PC-9 (cell line): ENCODE measurements at regions not wholly inside any gene's neighbourhood (a gene's known extent, or its start where the extent isn't known, plus 50 kb on each side); places are given as distances from the start of the nearest gene placed in this dataset.

Experiments used
- BruUV-seq: library from RNA; stranded (reverse); fragments of 400-500 nt; replicated peaks from 2 replicates; lab custom pipeline; 2021; lab: Mats Ljungman, UMichigan
- CTCF ChIA-PET: fragments of 300-600 bp; sonication (Branson Sonifier 250); formaldehyde crosslinking; loops from one replicate; lab custom pipeline; 2022; ENCODE audit warnings: antibody characterized with exemption; lab: Charles Lee
- POLR2A ChIA-PET: fragments of 300-600 bp; sonication (Branson Sonifier 250); formaldehyde crosslinking; loops from one replicate; lab custom pipeline; 2022; ENCODE audit warnings: antibody characterized with exemption; ENCODE audit not compliant: unreplicated experiment; lab: Charles Lee
- DNase-seq, 2 experiments: peaks; one replicate each; pipeline versions ENCODE4 v3.0.0 to v3.0.0-alpha.2; 2015 to 2022; ENCODE audit warnings: mixed read lengths in 1 of 2
- H2AFZ ChIP-seq: fragments of 200-600 bp; sonication (generic); 2 replicates; pipeline ENCODE4 v1.8.1; 2017; ENCODE audit warnings: antibody characterized with exemption
- H3F3A ChIP-seq: fragments of 200-600 bp; sonication (generic); 2 replicates; pipeline ENCODE4 v1.8.1; 2017; ENCODE audit warnings: antibody characterized with exemption, mild to moderate bottlenecking, low read depth; ENCODE audit not compliant: insufficient read depth
- H3K27ac ChIP-seq: fragments of 200-600 bp; sonication (generic); 2 replicates; pipeline ENCODE4 v1.6.1; 2016; ENCODE audit warnings: mixed run types
- H3K27me3 ChIP-seq: fragments of 200-600 bp; sonication (generic); 2 replicates; pipeline ENCODE4 v1.6.1; 2016; ENCODE audit warnings: low read depth, mixed run types; ENCODE audit not compliant: insufficient read depth
- H3K36me3 ChIP-seq: fragments of 200-600 bp; sonication (generic); 2 replicates; pipeline ENCODE4 v1.6.1; 2016; ENCODE audit warnings: low read depth, mixed run types
- H3K4me1 ChIP-seq: fragments of 200-600 bp; sonication (generic); replicated peaks from 2 replicates; pipeline ENCODE4 v1.6.1; 2016; ENCODE audit warnings: mixed run types; ENCODE audit not compliant: insufficient read depth
- H3K4me2 ChIP-seq: fragments of 200-600 bp; sonication (generic); 2 replicates; pipeline ENCODE4 v1.6.1; 2017; ENCODE audit warnings: mixed run types
- H3K4me3 ChIP-seq: fragments of 200-600 bp; sonication (generic); 2 replicates; pipeline ENCODE4 v1.6.1; 2016; ENCODE audit warnings: mixed run types
- H3K79me2 ChIP-seq: fragments of 200-600 bp; sonication (generic); 2 replicates; pipeline ENCODE4 v1.6.1; 2017; ENCODE audit warnings: low read depth, mixed run types
- H3K9me2 ChIP-seq: fragments of 200-600 bp; sonication (generic); 2 replicates; pipeline ENCODE4 v1.8.1; 2017; ENCODE audit warnings: mild to moderate bottlenecking; ENCODE audit not compliant: insufficient read depth
- H3K9me3 ChIP-seq: fragments of 200-600 bp; sonication (generic); 2 replicates; pipeline ENCODE4 v1.8.1; 2016; ENCODE audit warnings: low read depth; ENCODE audit not compliant: insufficient read depth
- H4K20me1 ChIP-seq: fragments of 200-600 bp; sonication (generic); 2 replicates; pipeline ENCODE4 v1.8.1; 2017; ENCODE audit not compliant: insufficient read depth
- EZH2 ChIP-seq: fragments of 200-600 bp; sonication (generic); IDR thresholded peaks from 2 replicates; pipeline ENCODE4 v1.8.0; 2017; ENCODE audit warnings: antibody characterized with exemption, low read depth
- intact Hi-C: fragments of 100-400 bp; cut with micrococcal nuclease; formaldehyde crosslinking; loops from one replicate; pipeline ENCODE4 v1.10.0; 2022; ENCODE audit not compliant: unreplicated experiment
- TF ChIP-seq, protein P1 (sequence below): fragments of 200-600 bp; sonication (generic); conservative IDR thresholded peaks from 2 replicates; pipeline ENCODE4 v1.6.1; 2017; ENCODE audit warnings: mixed run types, antibody characterized with exemption, mild to moderate bottlenecking, moderate library complexity

DNA sequence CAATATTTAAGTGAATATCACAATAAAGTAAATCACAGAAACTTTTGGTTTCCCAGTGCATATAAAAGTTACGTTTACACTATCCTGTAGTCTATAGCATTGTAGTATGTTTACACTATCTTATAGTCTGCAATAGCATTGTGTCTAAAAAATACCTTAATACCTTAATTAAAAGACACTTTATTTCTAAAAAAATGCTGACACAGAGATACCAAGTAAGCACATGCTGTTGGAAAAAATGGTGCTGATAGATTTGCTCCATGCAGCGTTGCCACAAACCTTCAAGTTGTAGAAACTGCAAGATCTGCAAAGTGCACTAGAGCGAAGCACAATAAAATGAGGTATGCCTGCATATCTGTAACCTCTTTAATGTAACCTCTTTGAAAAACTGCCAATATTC, 847.3 kb downstream of the GLUD2 start:
- H3K4me2 ChIP-seq = no peak overlapping the region
- no peaks in the 10 kb centered on the region for H3K9me3 ChIP-seq
- ChIA-PET CTCF (no interaction called here), POLR2A (no interaction called here)
- no peaks in the 10 kb centered on the region for H3K4me1 ChIP-seq
- intact Hi-C loops = no loop called here
- no peaks in the 10 kb centered on the region for H3K9me2 ChIP-seq
- H3K36me3 ChIP-seq = no peaks in the 10 kb centered on the region
- no peaks in the 10 kb centered on the region for H3K27me3 ChIP-seq
- no peak overlapping the region for H3K27ac ChIP-seq
- H3F3A ChIP-seq = no peaks in the 10 kb centered on the region
- no peaks in the 10 kb centered on the region for H3K79me2 ChIP-seq
- H2AFZ ChIP-seq = no peak overlapping the region
- no peak for DNase-seq
- H3K4me3 ChIP-seq = no peak overlapping the region
- H4K20me1 ChIP-seq = no peaks in the 10 kb centered on the region
- TF ChIP-seq, protein P1, sequence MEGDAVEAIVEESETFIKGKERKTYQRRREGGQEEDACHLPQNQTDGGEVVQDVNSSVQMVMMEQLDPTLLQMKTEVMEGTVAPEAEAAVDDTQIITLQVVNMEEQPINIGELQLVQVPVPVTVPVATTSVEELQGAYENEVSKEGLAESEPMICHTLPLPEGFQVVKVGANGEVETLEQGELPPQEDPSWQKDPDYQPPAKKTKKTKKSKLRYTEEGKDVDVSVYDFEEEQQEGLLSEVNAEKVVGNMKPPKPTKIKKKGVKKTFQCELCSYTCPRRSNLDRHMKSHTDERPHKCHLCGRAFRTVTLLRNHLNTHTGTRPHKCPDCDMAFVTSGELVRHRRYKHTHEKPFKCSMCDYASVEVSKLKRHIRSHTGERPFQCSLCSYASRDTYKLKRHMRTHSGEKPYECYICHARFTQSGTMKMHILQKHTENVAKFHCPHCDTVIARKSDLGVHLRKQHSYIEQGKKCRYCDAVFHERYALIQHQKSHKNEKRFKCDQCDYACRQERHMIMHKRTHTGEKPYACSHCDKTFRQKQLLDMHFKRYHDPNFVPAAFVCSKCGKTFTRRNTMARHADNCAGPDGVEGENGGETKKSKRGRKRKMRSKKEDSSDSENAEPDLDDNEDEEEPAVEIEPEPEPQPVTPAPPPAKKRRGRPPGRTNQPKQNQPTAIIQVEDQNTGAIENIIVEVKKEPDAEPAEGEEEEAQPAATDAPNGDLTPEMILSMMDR = no peak
- TF ChIP-seq EZH2 = no peak
- no TSS peak for BruUV-seq

DNA sequence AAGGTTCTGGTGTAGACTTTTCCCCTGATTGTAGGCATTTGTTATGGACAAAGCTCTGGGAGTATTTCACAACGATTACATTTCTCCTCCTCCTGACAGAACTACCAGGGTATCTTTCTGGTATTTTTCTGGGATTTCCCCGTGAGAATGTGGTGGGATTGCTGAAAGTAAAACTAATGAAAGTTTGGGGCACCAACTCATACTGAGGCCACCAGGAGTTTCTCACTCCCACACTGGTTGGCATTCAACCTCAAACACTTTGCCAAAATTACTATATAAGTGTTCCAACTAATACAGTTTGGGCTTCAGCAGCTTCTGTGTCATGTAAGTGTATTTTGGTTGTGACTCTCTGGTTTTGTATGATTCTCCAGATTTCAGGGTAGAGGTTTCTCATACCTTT, 855.1 kb downstream of the GLUD2 start:
- intact Hi-C loops = no loop called here
- CTCF ChIA-PET = no interaction called here
- Histone ChIP-seq H3K4me2 (no peak overlapping the region), H3K27me3 (no peaks in the 10 kb centered on the region), H3K4me1 (no peaks in the 10 kb centered on the region), H3F3A (no peaks in the 10 kb centered on the region), H4K20me1 (no peaks in the 10 kb centered on the region), H3K9me2 (no peaks in the 10 kb centered on the region), H3K4me3 (no peak overlapping the region), H3K36me3 (no peaks in the 10 kb centered on the region), H2AFZ (no peak overlapping the region), H3K79me2 (no peaks in the 10 kb centered on the region), H3K27ac (no peak overlapping the region), H3K9me3 (no peaks in the 10 kb centered on the region)
- BruUV-seq = no TSS peak
- TF ChIP-seq, protein P1 = no peak
- TF ChIP-seq EZH2 = no peak
- POLR2A ChIA-PET = no interaction called here
- DNase-seq = no peak

DNA sequence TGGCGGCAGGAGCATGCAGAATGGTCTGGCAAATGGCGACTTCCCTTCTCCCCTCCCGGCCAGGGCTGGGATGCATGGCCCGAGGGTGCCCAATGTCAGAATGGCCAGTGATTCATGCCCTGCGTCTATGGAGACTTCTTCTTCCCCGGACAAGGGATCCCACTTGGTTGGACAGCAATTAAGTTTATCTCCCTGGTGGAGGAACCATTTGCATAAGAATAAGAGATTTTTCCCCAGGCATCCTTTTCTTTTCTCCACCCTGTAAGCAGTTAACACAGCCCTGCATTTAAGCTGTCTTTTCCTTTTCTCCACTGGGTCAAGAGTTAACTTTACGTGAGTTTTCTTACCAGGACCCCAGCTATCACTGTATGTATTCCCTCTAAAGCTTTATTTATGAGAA, 856.6 kb downstream of the GLUD2 start:
- no peak for TF ChIP-seq EZH2
- TF ChIP-seq, protein P1 = no peak
- Histone ChIP-seq H4K20me1 (no peaks in the 10 kb centered on the region), H3K4me2 (no peak overlapping the region), H2AFZ (no peak overlapping the region), H3F3A (no peaks in the 10 kb centered on the region), H3K4me1 (no peaks in the 10 kb centered on the region), H3K27ac (no peak overlapping the region), H3K9me3 (no peaks in the 10 kb centered on the region), H3K9me2 (no peaks in the 10 kb centered on the region), H3K36me3 (no peaks in the 10 kb centered on the region), H3K79me2 (no peaks in the 10 kb centered on the region), H3K27me3 (no peaks in the 10 kb centered on the region), H3K4me3 (no peak overlapping the region)
- no peak for DNase-seq
- ChIA-PET CTCF (no interaction called here), POLR2A (no interaction called here)
- BruUV-seq = no TSS peak
- intact Hi-C loops = no loop called here
